Progenitor cell of endocrine pancreas (in vitro differentiated cells): ENCODE measurements at regions not wholly inside any gene's neighbourhood (a gene's known extent, or its start where the extent isn't known, plus 50 kb on each side); places are given as distances from the start of the nearest gene placed in this dataset.

Source experiments
- DNase-seq: peaks from one replicate; pipeline ENCODE4 v3.0.0; 2021; ENCODE audit warnings: low spot score; ENCODE audit not compliant: unreplicated experiment
- H3K27ac Mint-ChIP-seq: 2 replicates; pipeline ENCODE4 v1.8.0; 2021; ENCODE audit warnings: mild to moderate bottlenecking, moderate library complexity, mixed read lengths
- H3K27me3 Mint-ChIP-seq: 2 replicates; pipeline ENCODE4 v1.8.0; 2021; ENCODE audit warnings: mixed read lengths
- H3K36me3 Mint-ChIP-seq: 2 replicates; pipeline ENCODE4 v1.8.0; 2022; ENCODE audit warnings: mixed read lengths; ENCODE audit not compliant: insufficient read depth
- H3K4me1 Mint-ChIP-seq: 2 replicates; pipeline ENCODE4 v1.8.0; 2021; ENCODE audit warnings: low read depth, mixed read lengths
- H3K4me3 Mint-ChIP-seq: 2 replicates; pipeline ENCODE4 v1.8.0; 2021; ENCODE audit warnings: low read depth, mild to moderate bottlenecking, moderate library complexity, mixed read lengths
- H3K9me3 Mint-ChIP-seq: 2 replicates; pipeline ENCODE4 v1.8.0; 2021; ENCODE audit warnings: low read depth, mixed read lengths
- CTCF ChIP-seq: fragments of 200-600 bp; sonication (generic); IDR thresholded peaks from one replicate; pipeline ENCODE4 v1.5.0; 2021; ENCODE audit warnings: antibody characterized with exemption, mild to moderate bottlenecking; ENCODE audit not compliant: unreplicated experiment

GRCh38 chr22:34225278-34225677, 305.0 kb upstream of the LARGE1 start:
- no peak for TF ChIP-seq CTCF
- Mint-ChIP-seq H3K36me3 (no peaks in the 10 kb centered on the region), H3K27ac (no peak overlapping the region), H3K4me1 (no peaks in the 10 kb centered on the region), H3K4me3 (no peak overlapping the region), H3K27me3 (peaks cover 8% of the 10 kb centered on the region), H3K9me3 (no peaks in the 10 kb centered on the region)
- DNase-seq = no peak

GRCh38 chr22:34236527-34236926, 316.3 kb upstream of the LARGE1 start:
- H3K4me3 Mint-ChIP-seq = no peak overlapping the region
- peaks cover 18% of the 10 kb centered on the region for H3K27me3 Mint-ChIP-seq
- H3K27ac Mint-ChIP-seq = no peak overlapping the region
- H3K4me1 Mint-ChIP-seq = no peaks in the 10 kb centered on the region
- H3K36me3 Mint-ChIP-seq = no peaks in the 10 kb centered on the region
- no peak for TF ChIP-seq CTCF
- no peak for DNase-seq
- H3K9me3 Mint-ChIP-seq = peaks cover 10% of the 10 kb centered on the region

- Mint-ChIP-seq H3K27me3 (peaks cover 5% of the 10 kb centered on the region), H3K4me3 (no peak overlapping the region), H3K4me1 (no peaks in the 10 kb centered on the region), H3K9me3 (peaks cover 9% of the 10 kb centered on the region), H3K36me3 (no peaks in the 10 kb centered on the region), H3K27ac (no peak overlapping the region)
- TF ChIP-seq CTCF = no peak
- DNase-seq = no peak
Observed at GRCh38 chr22:34239421-34239820, 319.1 kb upstream of the LARGE1 start.

GRCh38 chr22:34243023-34243422, 322.7 kb upstream of the LARGE1 start:
- no peak overlapping the region for H3K27ac Mint-ChIP-seq
- TF ChIP-seq CTCF = no peak

GRCh38 chr22:34255042-34255441, 334.8 kb upstream of the LARGE1 start:
- DNase-seq = no peak
- Mint-ChIP-seq H3K4me3 (no peak overlapping the region), H3K27ac (no peak overlapping the region), H3K27me3 (peaks cover 13% of the 10 kb centered on the region), H3K36me3 (no peaks in the 10 kb centered on the region), H3K9me3 (no peaks in the 10 kb centered on the region), H3K4me1 (no peaks in the 10 kb centered on the region)
- TF ChIP-seq CTCF = no peak

More at GRCh38 chr22:34243023-34243422, 322.7 kb upstream of the LARGE1 start:
- H3K27me3 Mint-ChIP-seq = peaks cover 3% of the 10 kb centered on the region
- no peak overlapping the region for H3K4me3 Mint-ChIP-seq
- DNase-seq = no peak
- H3K4me1 Mint-ChIP-seq = no peaks in the 10 kb centered on the region
- no peaks in the 10 kb centered on the region for H3K36me3 Mint-ChIP-seq
- no peaks in the 10 kb centered on the region for H3K9me3 Mint-ChIP-seq
